KMS-11 (cell line): ENCODE measurements at regions not wholly inside any gene's neighbourhood (a gene's known extent, or its start where the extent isn't known, plus 50 kb on each side); places are given as distances from the start of the nearest gene placed in this dataset.

ENCODE experiments used
- H2AFZ ChIP-seq: fragments of 200-600 bp; sonication (generic); 2 replicates; pipeline ENCODE4 v1.6.1; 2016; ENCODE audit warnings: antibody characterized with exemption, mixed run types, low read depth
- H3K27ac ChIP-seq: fragments of 200-600 bp; sonication (generic); 2 replicates; pipeline ENCODE4 v1.6.1; 2016; ENCODE audit warnings: mild to moderate bottlenecking, mixed run types
- H3K27me3 ChIP-seq: fragments of 200-600 bp; sonication (generic); 2 replicates; pipeline ENCODE4 v1.6.1; 2017; ENCODE audit warnings: mild to moderate bottlenecking, low read depth, mixed run types, moderate library complexity; ENCODE audit not compliant: insufficient read depth
- H3K36me3 ChIP-seq: fragments of 200-600 bp; sonication (generic); 2 replicates; pipeline ENCODE4 v1.6.1; 2017; ENCODE audit warnings: mild to moderate bottlenecking, mixed run types; ENCODE audit not compliant: insufficient read depth
- H3K4me1 ChIP-seq: fragments of 200-600 bp; sonication (generic); 2 replicates; pipeline ENCODE4 v1.6.1; 2016; ENCODE audit warnings: mild to moderate bottlenecking, low read depth, mixed run types; ENCODE audit not compliant: poor library complexity, severe bottlenecking
- H3K4me2 ChIP-seq: fragments of 200-600 bp; sonication (generic); 2 replicates; pipeline ENCODE4 v1.7.0; 2016; ENCODE audit warnings: mild to moderate bottlenecking, mixed run types
- H3K4me3 ChIP-seq: fragments of 200-600 bp; sonication (generic); IDR thresholded peaks from 2 replicates; pipeline ENCODE4 v1.6.1; 2017; ENCODE audit warnings: low read depth, low read length, mixed read lengths; ENCODE audit not compliant: insufficient read depth
- H3K79me2 ChIP-seq: fragments of 200-600 bp; sonication (generic); 2 replicates; pipeline ENCODE4 v1.6.1; 2016; ENCODE audit warnings: low read depth, mixed run types; ENCODE audit not compliant: insufficient read depth
- H3K9ac ChIP-seq: fragments of 200-600 bp; sonication (generic); 2 replicates; pipeline ENCODE4 v1.6.1; 2016; ENCODE audit warnings: mild to moderate bottlenecking, mixed run types
- H4K20me1 ChIP-seq: fragments of 200-600 bp; sonication (generic); 2 replicates; pipeline ENCODE4 v1.6.1; 2016; ENCODE audit warnings: mild to moderate bottlenecking, mixed run types; ENCODE audit not compliant: insufficient read depth
- TF ChIP-seq, protein P1 (sequence below): fragments of 200-600 bp; sonication (generic); conservative IDR thresholded peaks from 2 replicates; pipeline ENCODE4 v1.6.1; 2017; ENCODE audit warnings: low read depth, mild to moderate bottlenecking, antibody characterized with exemption, low read length, moderate library complexity, mixed read lengths

DNA sequence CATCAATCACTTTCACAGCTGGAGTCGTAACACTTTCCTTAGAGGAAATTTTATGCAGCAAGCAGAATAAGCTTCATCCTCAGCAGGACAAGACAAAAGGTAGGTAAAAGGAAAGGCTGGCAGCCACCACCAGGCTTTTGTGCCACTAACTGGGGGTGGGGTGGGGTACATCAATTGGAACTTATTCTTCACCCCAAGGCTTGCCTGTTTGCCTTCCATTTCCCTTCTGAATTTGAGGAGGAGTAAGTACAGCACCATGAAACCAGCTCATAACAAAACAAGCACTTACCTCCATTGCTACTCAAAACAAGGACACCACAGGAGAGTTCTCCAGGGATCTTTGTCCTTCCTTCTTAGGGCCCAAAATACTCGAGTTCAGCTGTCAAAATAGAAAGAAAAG lies 296.8 kb downstream of the ARRDC4 start:
- no peaks in the 10 kb centered on the region for H4K20me1 ChIP-seq
- no peak overlapping the region for H3K4me2 ChIP-seq
- H3K79me2 ChIP-seq: no peaks in the 10 kb centered on the region
- H3K9ac ChIP-seq: no peak overlapping the region
- H3K36me3 ChIP-seq: no peaks in the 10 kb centered on the region
- H3K27ac ChIP-seq: no peak overlapping the region
- H3K4me3 ChIP-seq: no peak overlapping the region
- H3K27me3 ChIP-seq: no peaks in the 10 kb centered on the region; the same call in 1 of the 2 replicates
- TF ChIP-seq, protein P1, sequence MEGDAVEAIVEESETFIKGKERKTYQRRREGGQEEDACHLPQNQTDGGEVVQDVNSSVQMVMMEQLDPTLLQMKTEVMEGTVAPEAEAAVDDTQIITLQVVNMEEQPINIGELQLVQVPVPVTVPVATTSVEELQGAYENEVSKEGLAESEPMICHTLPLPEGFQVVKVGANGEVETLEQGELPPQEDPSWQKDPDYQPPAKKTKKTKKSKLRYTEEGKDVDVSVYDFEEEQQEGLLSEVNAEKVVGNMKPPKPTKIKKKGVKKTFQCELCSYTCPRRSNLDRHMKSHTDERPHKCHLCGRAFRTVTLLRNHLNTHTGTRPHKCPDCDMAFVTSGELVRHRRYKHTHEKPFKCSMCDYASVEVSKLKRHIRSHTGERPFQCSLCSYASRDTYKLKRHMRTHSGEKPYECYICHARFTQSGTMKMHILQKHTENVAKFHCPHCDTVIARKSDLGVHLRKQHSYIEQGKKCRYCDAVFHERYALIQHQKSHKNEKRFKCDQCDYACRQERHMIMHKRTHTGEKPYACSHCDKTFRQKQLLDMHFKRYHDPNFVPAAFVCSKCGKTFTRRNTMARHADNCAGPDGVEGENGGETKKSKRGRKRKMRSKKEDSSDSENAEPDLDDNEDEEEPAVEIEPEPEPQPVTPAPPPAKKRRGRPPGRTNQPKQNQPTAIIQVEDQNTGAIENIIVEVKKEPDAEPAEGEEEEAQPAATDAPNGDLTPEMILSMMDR: no peak
- H3K4me1 ChIP-seq: no peaks in the 10 kb centered on the region
- no peak overlapping the region for H2AFZ ChIP-seq

DNA sequence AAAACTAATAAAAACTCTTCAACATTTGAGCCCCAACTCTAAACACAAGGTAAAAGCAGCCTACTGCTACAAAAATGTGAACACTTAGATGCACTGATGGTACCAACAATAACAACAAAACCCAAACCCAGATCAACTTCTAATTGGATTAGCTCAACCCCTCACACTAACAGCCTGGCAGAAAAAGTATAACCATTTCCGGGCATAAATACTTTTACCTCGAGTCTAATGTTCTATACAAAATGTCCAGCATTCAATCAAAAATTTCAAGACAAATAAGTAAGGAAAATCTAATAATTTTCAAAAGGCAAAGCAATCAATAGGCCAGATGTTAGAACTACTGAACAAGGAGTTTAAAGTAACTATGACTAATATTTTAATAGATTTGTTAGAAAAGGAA lies 303.3 kb downstream of the ARRDC4 start:
- Histone ChIP-seq H3K4me3 (no peak overlapping the region), H4K20me1 (no peaks in the 10 kb centered on the region), H2AFZ (no peak overlapping the region), H3K4me1 (no peaks in the 10 kb centered on the region), H3K27me3 (no peaks in the 10 kb centered on the region; the same call in 1 of the 2 replicates), H3K27ac (no peak overlapping the region), H3K79me2 (no peaks in the 10 kb centered on the region), H3K4me2 (no peak overlapping the region), H3K36me3 (no peaks in the 10 kb centered on the region), H3K9ac (no peak overlapping the region)
- TF ChIP-seq, protein P1: no peak

DNA sequence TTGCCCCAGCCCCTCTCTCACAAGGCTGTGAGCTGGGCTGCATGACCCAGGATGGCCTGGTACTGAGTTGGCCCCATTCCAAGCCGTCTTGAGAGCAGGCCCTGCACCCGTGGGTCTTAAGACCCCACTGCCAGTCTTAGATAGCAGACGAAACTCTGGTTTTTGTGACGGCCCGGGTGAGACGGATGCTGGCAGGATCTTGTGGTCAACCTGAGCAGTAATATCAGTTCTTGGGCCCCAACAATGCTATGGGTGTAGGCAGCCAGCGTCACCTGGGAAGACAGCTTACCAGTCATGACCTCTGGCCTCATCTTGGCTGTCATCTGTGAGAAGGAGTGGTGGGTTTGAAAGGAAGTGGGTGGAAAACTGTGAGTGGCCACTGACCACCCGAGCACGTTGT lies 305.8 kb downstream of the ARRDC4 start:
- H3K4me1 ChIP-seq: no peaks in the 10 kb centered on the region
- no peaks in the 10 kb centered on the region for H3K79me2 ChIP-seq
- TF ChIP-seq, protein P1: no peak
- H3K36me3 ChIP-seq: no peaks in the 10 kb centered on the region
- no peak overlapping the region for H3K9ac ChIP-seq
- no peak overlapping the region for H2AFZ ChIP-seq
- no peak overlapping the region for H3K4me2 ChIP-seq
- H3K27me3 ChIP-seq: no peaks in the 10 kb centered on the region
- no peak overlapping the region for H3K4me3 ChIP-seq
- H3K27ac ChIP-seq: no peak overlapping the region
- H4K20me1 ChIP-seq: no peaks in the 10 kb centered on the region

DNA sequence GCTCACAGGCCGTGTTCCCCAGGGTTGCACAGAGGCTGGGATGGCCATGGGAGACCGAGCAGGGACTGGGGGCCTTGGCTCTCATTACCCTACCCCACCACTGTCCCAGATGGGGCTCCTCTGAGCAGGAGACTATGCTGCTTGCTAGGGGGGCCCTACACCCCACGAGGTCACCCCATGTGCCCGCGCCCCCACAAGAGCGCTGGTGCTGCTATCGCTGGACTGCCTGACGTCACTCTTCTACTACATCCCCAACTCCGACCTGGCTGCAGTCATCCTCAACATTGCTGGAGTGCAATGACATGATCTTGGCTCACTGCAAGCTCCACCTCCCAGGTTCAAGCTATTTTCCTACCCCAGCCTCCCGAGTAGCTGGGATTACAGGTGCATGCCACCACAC lies 307.7 kb downstream of the ARRDC4 start:
- no peaks in the 10 kb centered on the region for H3K79me2 ChIP-seq
- TF ChIP-seq, protein P1: no peak
- no peak overlapping the region for H3K27ac ChIP-seq
- no peak overlapping the region for H3K4me2 ChIP-seq
- H3K9ac ChIP-seq: no peak overlapping the region
- H3K27me3 ChIP-seq: no peaks in the 10 kb centered on the region
- H3K4me3 ChIP-seq: no peak overlapping the region
- no peaks in the 10 kb centered on the region for H3K4me1 ChIP-seq
- H4K20me1 ChIP-seq: no peaks in the 10 kb centered on the region
- no peaks in the 10 kb centered on the region for H3K36me3 ChIP-seq
- H2AFZ ChIP-seq: no peak overlapping the region
